ENCODE measurements at regions not wholly inside any gene's neighbourhood (a gene's known extent, or its start where the extent isn't known, plus 50 kb on each side); places are given as distances from the start of the nearest gene placed in this dataset.

- H3K36me3 ChIP-seq (replicated peaks; ENCODE audit: low read depth, low read length) = no peaks in the 10 kb centered on the region
- H3K9me3 ChIP-seq (ENCODE audit: insufficient read depth, low read length) = no peaks in the 10 kb centered on the region
- no peaks in the 10 kb centered on the region for H3K27me3 ChIP-seq (ENCODE audit: low read depth, low read length)
- H3K27ac ChIP-seq (ENCODE audit: low read length) = no peak overlapping the region
- H3K4me3 ChIP-seq (ENCODE audit: low read length) = no peak overlapping the region
- no peak overlapping the region for H2AFZ ChIP-seq (ENCODE audit: low read depth, low read length)
- no peak overlapping the region for H3K4me2 ChIP-seq (ENCODE audit: low read length)
- no peak for TF ChIP-seq CTCF (IDR thresholded peaks at IDR 0.05; ENCODE audit: low read depth, low read length)
- TF ChIP-seq EZH2phosphoT487 (IDR thresholded peaks at IDR 0.05; ENCODE audit: low read depth) = no peak
- no peaks in the 10 kb centered on the region for H4K20me1 ChIP-seq (ENCODE audit: insufficient read depth, low read length)
- no peaks in the 10 kb centered on the region for H3K79me2 ChIP-seq (ENCODE audit: low read length)
- no peak overlapping the region for H3K9ac ChIP-seq (ENCODE audit: low read length)
- H3K4me1 ChIP-seq (ENCODE audit: low read length) = no peaks in the 10 kb centered on the region
These were observed 224.8 kb downstream of the ZNF248 start for GRCh38 chr10:37632641-37633040.

GRCh38 chr10:37623506-37623905 lies 233.9 kb downstream of the ZNF248 start:
- TF ChIP-seq CTCF (IDR thresholded peaks at IDR 0.05; ENCODE audit: low read depth, low read length) = no peak
- no peak for TF ChIP-seq EZH2phosphoT487 (IDR thresholded peaks at IDR 0.05; ENCODE audit: low read depth)
- Histone ChIP-seq H3K4me2 (ENCODE audit: low read length) (no peak overlapping the region), H3K27me3 (ENCODE audit: low read depth, low read length) (no peaks in the 10 kb centered on the region), H3K27ac (ENCODE audit: low read length) (no peak overlapping the region), H2AFZ (ENCODE audit: low read depth, low read length) (no peak overlapping the region), H3K9me3 (ENCODE audit: insufficient read depth, low read length) (no peaks in the 10 kb centered on the region), H3K4me3 (ENCODE audit: low read length) (no peak overlapping the region), H3K4me1 (ENCODE audit: low read length) (no peaks in the 10 kb centered on the region), H4K20me1 (ENCODE audit: insufficient read depth, low read length) (no peaks in the 10 kb centered on the region), H3K9ac (ENCODE audit: low read length) (no peak overlapping the region), H3K79me2 (ENCODE audit: low read length) (no peaks in the 10 kb centered on the region), H3K36me3 (replicated peaks; ENCODE audit: low read depth, low read length) (no peaks in the 10 kb centered on the region)

- H3K27ac ChIP-seq (ENCODE audit: low read length) = no peak overlapping the region
- TF ChIP-seq CTCF (IDR thresholded peaks at IDR 0.05; ENCODE audit: low read depth, low read length) (no peak), EZH2phosphoT487 (IDR thresholded peaks at IDR 0.05; ENCODE audit: low read depth) (no peak)
These were observed 238.1 kb downstream of the ZNF248 start for GRCh38 chr10:37619336-37619735.

GRCh38 chr10:37588299-37588698 lies 269.1 kb downstream of the ZNF248 start:
- no peaks in the 10 kb centered on the region for H3K36me3 ChIP-seq (replicated peaks; ENCODE audit: low read depth, low read length)
- no peak overlapping the region for H3K27ac ChIP-seq (ENCODE audit: low read length)
- no peaks in the 10 kb centered on the region for H3K4me1 ChIP-seq (ENCODE audit: low read length)
- H3K9me3 ChIP-seq (ENCODE audit: insufficient read depth, low read length) = no peaks in the 10 kb centered on the region
- H4K20me1 ChIP-seq (ENCODE audit: insufficient read depth, low read length) = no peaks in the 10 kb centered on the region
- no peak for TF ChIP-seq CTCF (IDR thresholded peaks at IDR 0.05; ENCODE audit: low read depth, low read length)
- no peak for TF ChIP-seq EZH2phosphoT487 (IDR thresholded peaks at IDR 0.05; ENCODE audit: low read depth)
- H3K4me2 ChIP-seq (ENCODE audit: low read length) = no peak overlapping the region
- no peaks in the 10 kb centered on the region for H3K27me3 ChIP-seq (ENCODE audit: low read depth, low read length)
- H3K4me3 ChIP-seq (ENCODE audit: low read length) = no peak overlapping the region
- H3K9ac ChIP-seq (ENCODE audit: low read length) = no peak overlapping the region
- H3K79me2 ChIP-seq (ENCODE audit: low read length) = no peaks in the 10 kb centered on the region
- H2AFZ ChIP-seq (ENCODE audit: low read depth, low read length) = no peak overlapping the region

More at GRCh38 chr10:37619336-37619735, 238.1 kb downstream of the ZNF248 start:
- Histone ChIP-seq H3K4me3 (ENCODE audit: low read length) (no peak overlapping the region), H3K27me3 (ENCODE audit: low read depth, low read length) (no peaks in the 10 kb centered on the region), H3K4me2 (ENCODE audit: low read length) (no peak overlapping the region), H3K4me1 (ENCODE audit: low read length) (no peaks in the 10 kb centered on the region), H4K20me1 (ENCODE audit: insufficient read depth, low read length) (no peaks in the 10 kb centered on the region), H3K9me3 (ENCODE audit: insufficient read depth, low read length) (no peaks in the 10 kb centered on the region), H3K36me3 (replicated peaks; ENCODE audit: low read depth, low read length) (no peaks in the 10 kb centered on the region), H2AFZ (ENCODE audit: low read depth, low read length) (no peak overlapping the region), H3K79me2 (ENCODE audit: low read length) (no peaks in the 10 kb centered on the region), H3K9ac (ENCODE audit: low read length) (no peak overlapping the region)

Measured in OCI-LY3 (cell line).